RCC 7860 (cell line): ENCODE measurements at regions not wholly inside any gene's neighbourhood (a gene's known extent, or its start where the extent isn't known, plus 50 kb on each side); places are given as distances from the start of the nearest gene placed in this dataset.

Source experiments
- DNase-seq: peaks from one replicate; pipeline ENCODE4 v3.0.0-alpha.2; 2015; ENCODE audit warnings: low spot score
- FAIRE-seq: peaks from 2 replicates; lab custom pipeline; 2012; peaks lifted over from hg19 to GRCh38; lab: Jason Lieb, UNC

- FAIRE-seq = no peak
- DNase-seq = no peak
Observed at GRCh38 chr18:7476386-7476785, 90.7 kb upstream of the PTPRM start.

DNA sequence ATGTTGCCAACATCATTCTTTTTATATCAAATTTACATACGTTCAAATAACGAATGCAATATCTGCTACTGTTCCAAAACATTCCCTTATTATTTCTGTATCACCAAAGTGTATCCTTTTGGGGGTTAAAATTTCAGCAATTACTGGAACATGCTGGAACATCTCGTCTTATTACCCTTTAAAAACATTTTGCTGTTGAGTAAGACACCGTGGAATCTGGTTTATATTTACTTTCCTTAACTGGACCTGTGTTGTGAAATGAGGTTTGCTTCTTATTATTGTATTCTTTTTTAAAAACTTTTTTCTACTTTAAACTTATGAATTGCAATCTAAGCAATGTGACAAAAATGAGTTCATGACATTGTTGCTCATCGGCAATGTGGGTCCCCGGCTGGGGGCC, 87.4 kb upstream of the PTPRM start:
- no peak for FAIRE-seq
- DNase-seq = no peak

DNA sequence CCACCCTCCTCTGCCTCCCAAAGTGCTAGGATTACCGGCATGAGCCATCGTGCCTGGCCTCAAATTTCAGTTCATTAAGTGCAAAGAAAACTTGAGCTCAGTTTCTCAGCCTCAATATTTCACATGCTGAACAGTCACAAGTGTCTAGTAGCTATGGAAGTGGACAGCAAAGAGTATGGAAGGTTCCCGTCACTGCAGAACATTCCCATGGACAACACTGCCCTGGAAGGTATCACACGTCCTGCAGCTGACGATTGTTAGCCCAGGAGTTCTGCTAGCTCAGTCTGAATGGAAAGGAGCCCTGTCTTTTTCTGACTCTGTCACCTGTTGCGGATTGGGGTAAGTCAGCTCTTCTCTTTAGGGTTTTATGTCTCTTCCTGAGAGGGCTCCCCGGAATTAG, 86.2 kb upstream of the PTPRM start:
- no peak for DNase-seq
- no peak for FAIRE-seq

DNA sequence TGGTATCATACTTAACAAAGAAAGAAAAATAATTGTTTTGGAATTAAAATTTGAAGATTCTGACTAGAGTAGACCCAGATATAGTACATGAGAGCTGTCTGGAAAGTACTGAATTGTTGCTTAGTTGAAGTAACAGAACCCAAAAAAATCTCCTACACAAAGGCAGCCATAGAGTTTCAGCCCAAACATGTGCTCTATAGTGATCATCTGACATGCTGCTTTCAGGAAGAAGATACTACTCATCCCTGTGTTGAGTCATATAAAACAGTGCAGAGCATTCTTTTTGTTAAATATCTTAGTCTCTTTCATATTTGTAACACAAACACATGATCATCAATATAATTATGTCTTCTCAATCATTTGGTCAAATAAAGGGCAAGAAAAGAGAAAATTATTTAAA, 84.8 kb upstream of the PTPRM start:
- FAIRE-seq (no peak), DNase-seq (no peak)

- DNase-seq = no peak
- no peak for FAIRE-seq
Observed at GRCh38 chr18:7485616-7486015, 81.5 kb upstream of the PTPRM start.

DNA sequence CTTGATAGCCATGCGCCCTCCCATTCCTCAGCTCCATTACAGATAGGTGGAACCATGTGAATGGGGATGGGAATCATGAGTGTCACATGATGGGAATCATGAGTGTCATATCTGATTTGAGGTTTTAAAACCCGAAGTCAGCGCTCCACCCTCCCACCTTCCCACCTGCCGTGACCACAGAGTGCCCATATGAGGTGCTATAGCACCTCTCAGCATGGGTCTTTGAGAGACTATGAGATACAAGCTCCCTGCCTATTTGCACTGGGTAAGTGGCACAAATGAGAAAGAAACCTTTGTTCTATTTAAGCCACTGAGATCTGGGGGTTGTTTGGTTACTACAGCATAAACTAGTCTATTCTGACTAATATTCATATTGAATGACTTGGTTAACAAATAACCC, 78.5 kb upstream of the PTPRM start:
- DNase-seq = no peak
- no peak for FAIRE-seq

DNA sequence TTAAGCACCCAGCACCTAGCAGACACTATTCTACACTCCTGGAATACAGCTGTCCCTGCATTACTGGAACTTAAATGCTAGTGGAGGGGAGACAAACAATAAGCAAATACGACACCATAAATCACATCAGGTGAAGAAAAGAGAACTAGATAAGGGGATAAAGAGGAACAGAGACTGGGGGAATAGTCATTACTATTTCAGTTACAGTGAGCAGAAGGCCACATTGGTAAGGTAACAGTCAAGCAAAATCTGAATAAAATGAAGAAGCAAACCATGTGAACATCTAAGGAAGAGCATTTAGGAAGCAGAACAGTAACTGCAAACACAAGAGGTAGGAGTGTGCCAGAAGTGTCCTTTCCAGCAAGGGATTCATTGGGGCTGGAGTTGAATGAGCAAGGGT, 77.0 kb upstream of the PTPRM start:
- FAIRE-seq = no peak
- DNase-seq = no peak

DNA sequence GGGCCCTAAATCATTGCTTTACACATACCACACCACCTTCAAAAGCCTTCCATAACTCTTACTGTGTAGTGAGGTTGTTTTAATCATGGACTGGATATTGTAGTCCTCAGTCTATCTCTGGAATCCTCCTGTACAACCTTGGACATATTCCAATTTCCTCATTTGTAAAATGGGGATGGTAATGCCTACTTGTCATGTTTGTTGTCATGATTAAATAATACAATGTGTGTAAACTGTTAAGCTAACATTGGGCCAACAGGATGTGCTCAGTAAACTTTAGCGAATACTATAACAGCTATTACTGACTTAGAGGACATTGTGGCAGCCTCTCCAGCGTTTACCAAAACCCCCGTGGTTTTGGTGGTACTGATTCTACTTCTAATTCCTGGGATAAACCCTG, 74.7 kb upstream of the PTPRM start:
- DNase-seq = no peak
- FAIRE-seq = no peak

DNA sequence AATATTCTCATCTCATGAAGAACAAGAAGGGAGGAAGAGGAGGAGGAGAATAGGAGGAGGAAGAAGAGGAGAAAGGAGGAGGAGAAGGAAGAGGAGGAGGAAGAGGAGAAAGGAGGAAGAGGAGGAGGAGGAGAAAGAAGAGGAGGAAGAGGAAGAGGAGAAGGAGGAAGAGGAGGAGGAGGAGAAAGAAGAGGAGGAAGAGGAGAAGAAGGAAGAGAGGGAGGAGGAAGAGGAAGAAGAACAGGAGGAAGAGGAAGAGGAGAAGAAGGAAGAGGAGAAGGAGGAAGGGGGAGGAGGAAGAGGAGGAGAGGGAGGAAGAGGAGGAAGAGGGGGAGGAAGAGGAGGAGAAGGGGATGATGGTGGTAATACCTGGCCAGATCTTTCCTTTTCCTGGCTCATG, 70.0 kb upstream of the PTPRM start:
- FAIRE-seq (no peak), DNase-seq (no peak)

GRCh38 chr18:7511106-7511505, 56.0 kb upstream of the PTPRM start:
- no peak for DNase-seq
- FAIRE-seq = no peak

- FAIRE-seq (peak; percentile 32), DNase-seq (no peak)
Observed at GRCh38 chr18:7512348-7512747, 54.8 kb upstream of the PTPRM start.

DNA sequence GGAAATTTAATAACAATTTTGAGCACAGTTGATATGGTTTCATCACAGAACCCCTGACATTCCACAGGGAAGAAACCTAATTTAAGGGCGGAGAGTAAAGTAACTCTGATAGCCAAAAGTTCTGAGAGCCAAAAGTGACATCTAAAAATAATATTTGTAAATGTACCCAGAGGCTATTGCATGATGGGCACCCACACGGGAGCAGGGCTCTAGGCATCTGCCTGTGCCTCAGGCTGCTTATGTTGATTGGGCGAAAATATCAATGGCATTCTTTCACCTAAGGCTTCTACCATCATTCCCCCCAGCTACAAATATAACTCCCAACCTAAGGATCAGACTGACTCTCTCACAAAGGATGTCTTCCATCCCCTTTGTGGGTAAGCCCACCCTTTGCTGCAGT, 54.1 kb upstream of the PTPRM start:
- FAIRE-seq (no peak), DNase-seq (no peak)

DNA sequence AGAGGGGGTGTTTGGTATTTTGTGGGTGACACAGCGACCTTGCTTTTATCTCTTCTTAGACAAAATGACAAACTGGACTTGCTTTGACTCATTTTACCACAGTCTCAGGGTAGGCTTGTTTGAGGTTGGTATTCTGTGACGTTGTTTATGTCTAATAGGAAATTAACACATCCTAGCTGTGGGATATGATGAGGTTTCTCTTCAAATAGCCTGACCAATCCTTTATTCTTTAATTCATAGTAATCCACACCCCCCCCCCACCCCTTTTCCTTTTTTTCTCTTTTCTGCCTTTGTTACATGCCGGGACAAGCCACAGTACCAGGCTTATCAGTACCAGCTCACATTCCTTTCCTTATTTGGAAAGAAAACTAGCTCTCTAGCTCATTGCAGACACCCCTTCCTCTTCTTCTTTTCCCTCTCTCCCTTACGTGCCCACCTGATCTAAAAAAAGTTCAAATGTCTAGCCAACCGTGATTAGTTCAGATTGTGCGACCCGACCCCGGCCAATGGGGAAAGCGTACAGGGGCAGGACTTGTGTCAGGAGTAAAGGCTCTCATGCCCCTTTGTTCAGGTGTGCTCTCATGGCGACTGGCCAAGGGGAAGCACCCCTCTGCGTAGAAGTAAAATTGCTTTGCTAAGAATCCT, 52.2 kb upstream of the PTPRM start:
- no peak for FAIRE-seq

DNA sequence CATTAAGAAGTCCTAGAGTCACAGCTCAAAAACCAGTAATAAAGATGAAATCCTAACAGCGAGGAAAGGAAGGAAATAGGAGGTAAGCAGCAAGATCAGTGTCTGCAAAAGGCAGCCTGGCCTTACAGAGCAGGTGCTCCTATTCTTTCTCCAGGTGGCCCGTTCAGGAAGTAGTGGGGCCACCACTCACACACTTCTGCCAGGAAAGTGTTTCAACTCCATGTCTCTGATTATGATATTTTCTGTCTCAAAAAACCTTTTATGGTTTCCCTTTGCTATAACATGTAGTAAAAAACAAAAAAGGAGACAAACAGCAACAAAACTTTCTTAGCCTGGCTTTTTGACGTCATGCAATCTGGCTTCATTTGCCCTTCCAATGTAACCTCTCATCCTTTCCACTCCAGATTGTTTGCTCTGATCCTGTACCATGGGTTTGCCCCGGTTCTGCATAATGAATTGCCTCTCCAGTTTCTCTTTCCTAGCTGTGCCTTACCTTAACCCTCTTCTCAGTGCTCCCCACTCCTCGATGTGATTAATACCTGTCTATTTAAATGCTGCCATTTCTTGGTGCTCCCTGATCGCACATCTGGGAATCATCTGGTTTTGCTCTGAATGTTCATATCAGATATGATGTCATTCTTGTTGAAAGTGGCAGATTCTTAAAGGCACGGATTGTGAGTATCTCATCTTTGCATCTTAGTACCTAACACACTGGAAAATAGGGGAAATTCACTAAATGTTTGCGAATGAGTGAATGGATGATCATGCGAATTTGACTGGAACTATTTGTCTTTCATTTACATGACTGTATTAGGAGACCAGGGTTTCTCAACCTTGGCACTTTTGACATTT, 50.6 kb upstream of the PTPRM start:
- no peak for FAIRE-seq
- DNase-seq = no peak

More for the DNA sequence above, 52.2 kb upstream of the PTPRM start:
- no peak for DNase-seq
